Globus pallidus (tissue), 1 donor: ENCODE measurements at regions not wholly inside any gene's neighbourhood (a gene's known extent, or its start where the extent isn't known, plus 50 kb on each side); places are given as distances from the start of the nearest gene placed in this dataset.
"Not testable (repeated sequence)": the region's sequence is repeated elsewhere in the genome, so short reads cannot be mapped to it uniquely, and the experiment has no call there.

Source experiments
- DNase-seq: peaks from one replicate; pipeline ENCODE4 v3.0.0-alpha.2; 2015; ENCODE audit warnings: low spot score

GRCh38 chrX:135632353-135632752 is 81.1 kb upstream of the CT45A1 start:
- peak; percentile 16 for DNase-seq

GRCh38 chrX:135639066-135639780 is 74.2 kb upstream of the CT45A1 start:
- no peak for DNase-seq

GRCh38 chrX:135643916-135644315 is 69.5 kb upstream of the CT45A1 start:
- DNase-seq = no peak

- DNase-seq = no peak
These were observed 68.8 kb upstream of the CT45A1 start for GRCh38 chrX:135644624-135645023.

- DNase-seq = no peak
These were observed 64.4 kb upstream of the CT45A1 start for GRCh38 chrX:135649029-135649428.

- no peak for DNase-seq
These were observed 63.9 kb upstream of the CT45A1 start for GRCh38 chrX:135649561-135649960.

GRCh38 chrX:135651647-135652295 is 61.7 kb upstream of the CT45A1 start:
- no peak for DNase-seq

- DNase-seq = no peak
These were observed 60.8 kb upstream of the CT45A1 start for GRCh38 chrX:135652602-135653001.

GRCh38 chrX:135657952-135658654 is 55.3 kb upstream of the CT45A1 start:
- DNase-seq = not testable (repeated sequence)
